ENCODE measurements at regions not wholly inside any gene's neighbourhood (a gene's known extent, or its start where the extent isn't known, plus 50 kb on each side); places are given as distances from the start of the nearest gene placed in this dataset.

- no peaks in the 10 kb centered on the region for H3K9me3 ChIP-seq
- H3K4me3 ChIP-seq, result no peak overlapping the region
- intact Hi-C loops (cut with DNase I; ENCODE audit: low total_unique reads), result no loop called here
- no peak for DNase-seq
- H3K27ac ChIP-seq, result no peak overlapping the region
- H3K4me1 ChIP-seq, result no peaks in the 10 kb centered on the region
- no peak for TF ChIP-seq POLR2A (IDR thresholded peaks at IDR 0.05)
- TF ChIP-seq, protein P1, sequence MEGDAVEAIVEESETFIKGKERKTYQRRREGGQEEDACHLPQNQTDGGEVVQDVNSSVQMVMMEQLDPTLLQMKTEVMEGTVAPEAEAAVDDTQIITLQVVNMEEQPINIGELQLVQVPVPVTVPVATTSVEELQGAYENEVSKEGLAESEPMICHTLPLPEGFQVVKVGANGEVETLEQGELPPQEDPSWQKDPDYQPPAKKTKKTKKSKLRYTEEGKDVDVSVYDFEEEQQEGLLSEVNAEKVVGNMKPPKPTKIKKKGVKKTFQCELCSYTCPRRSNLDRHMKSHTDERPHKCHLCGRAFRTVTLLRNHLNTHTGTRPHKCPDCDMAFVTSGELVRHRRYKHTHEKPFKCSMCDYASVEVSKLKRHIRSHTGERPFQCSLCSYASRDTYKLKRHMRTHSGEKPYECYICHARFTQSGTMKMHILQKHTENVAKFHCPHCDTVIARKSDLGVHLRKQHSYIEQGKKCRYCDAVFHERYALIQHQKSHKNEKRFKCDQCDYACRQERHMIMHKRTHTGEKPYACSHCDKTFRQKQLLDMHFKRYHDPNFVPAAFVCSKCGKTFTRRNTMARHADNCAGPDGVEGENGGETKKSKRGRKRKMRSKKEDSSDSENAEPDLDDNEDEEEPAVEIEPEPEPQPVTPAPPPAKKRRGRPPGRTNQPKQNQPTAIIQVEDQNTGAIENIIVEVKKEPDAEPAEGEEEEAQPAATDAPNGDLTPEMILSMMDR (IDR thresholded peaks at IDR 0.05), result no peak
- H3K36me3 ChIP-seq, result no peaks in the 10 kb centered on the region
- no peaks in the 10 kb centered on the region for H3K27me3 ChIP-seq
Measured at GRCh38 chr7:108627476-108628051, 57.9 kb downstream of the DNAJB9 start.

GRCh38 chr7:108628678-108629077 lies 59.0 kb downstream of the DNAJB9 start:
- intact Hi-C loops (cut with DNase I; ENCODE audit: low total_unique reads), result no loop called here
- Histone ChIP-seq H3K4me3 (no peak overlapping the region), H3K27ac (no peak overlapping the region), H3K4me1 (no peaks in the 10 kb centered on the region), H3K9me3 (no peaks in the 10 kb centered on the region), H3K36me3 (no peaks in the 10 kb centered on the region), H3K27me3 (no peaks in the 10 kb centered on the region)
- TF ChIP-seq, protein P1 (IDR thresholded peaks at IDR 0.05), result no peak
- DNase-seq, result no peak

DNA sequence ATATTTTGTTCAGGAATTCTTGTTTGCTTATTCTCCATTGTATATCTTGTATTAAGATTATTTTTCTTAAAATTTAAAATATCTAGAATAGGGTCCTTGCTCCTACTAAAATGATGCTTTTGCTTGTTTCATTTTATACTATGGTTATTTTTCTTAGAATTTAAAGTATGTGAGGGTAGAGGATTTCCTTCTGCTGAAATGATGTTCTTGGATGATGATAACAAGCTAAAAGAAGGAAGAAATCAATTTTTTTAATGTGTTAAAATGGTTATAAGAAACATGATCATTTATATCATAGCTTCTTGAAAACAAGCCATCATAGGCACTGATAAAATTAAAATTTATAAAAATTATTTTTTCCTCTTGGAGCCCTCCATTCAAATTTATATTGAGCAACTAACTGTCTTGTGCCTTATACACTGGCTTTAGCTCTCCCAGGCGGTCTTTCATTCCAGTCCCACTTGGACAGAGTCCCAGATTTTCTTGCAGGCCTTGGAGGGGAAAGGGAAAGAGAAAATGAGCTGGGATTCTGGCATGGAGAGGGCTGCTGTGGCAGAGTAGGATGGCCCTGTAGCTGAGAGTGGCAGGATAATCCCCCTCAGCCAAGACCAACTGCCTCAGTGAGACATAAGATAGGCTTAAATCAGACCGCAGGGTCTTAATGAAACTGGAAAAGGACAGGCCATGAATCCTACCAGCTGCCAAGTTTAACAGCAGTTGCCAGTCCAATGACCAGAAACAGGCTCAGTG lies 60.2 kb downstream of the DNAJB9 start:
- no peak for TF ChIP-seq POLR2A (IDR thresholded peaks at IDR 0.05)
- TF ChIP-seq, protein P1 (IDR thresholded peaks at IDR 0.05), result no peak
- H3K36me3 ChIP-seq, result no peaks in the 10 kb centered on the region
- no peak for DNase-seq
- H3K4me1 ChIP-seq, result no peaks in the 10 kb centered on the region
- no peaks in the 10 kb centered on the region for H3K9me3 ChIP-seq
- intact Hi-C loops (cut with DNase I; ENCODE audit: low total_unique reads), result no loop called here
- H3K27ac ChIP-seq, result no peak overlapping the region
- no peak overlapping the region for H3K4me3 ChIP-seq
- H3K27me3 ChIP-seq, result no peaks in the 10 kb centered on the region

DNA sequence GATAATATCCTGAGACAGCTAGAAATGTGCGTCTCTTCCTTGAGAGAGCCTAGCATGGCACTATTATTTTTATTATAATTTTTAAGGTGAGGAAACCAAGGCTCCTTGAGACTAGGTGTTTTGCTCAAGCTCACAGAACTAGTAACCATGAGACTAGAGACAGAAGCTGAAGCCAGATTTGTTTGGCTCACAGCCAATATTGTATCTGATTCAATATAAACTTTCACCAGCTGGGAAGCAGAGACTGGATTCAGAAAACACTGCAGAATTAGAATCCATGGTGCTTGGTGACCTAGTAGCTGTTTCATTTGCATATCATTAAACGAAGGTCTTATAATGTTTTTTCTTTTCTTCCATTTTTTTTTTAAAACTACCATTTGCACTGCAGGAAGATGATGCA lies 64.4 kb downstream of the DNAJB9 start:
- Histone ChIP-seq H3K4me3 (no peak overlapping the region), H3K36me3 (no peaks in the 10 kb centered on the region), H3K4me1 (no peaks in the 10 kb centered on the region), H3K27me3 (no peaks in the 10 kb centered on the region), H3K27ac (no peak overlapping the region), H3K9me3 (no peaks in the 10 kb centered on the region)
- TF ChIP-seq POLR2A (IDR thresholded peaks at IDR 0.05), result no peak
- TF ChIP-seq, protein P1 (IDR thresholded peaks at IDR 0.05), result no peak
- DNase-seq, result no peak
- intact Hi-C loops (cut with DNase I; ENCODE audit: low total_unique reads), result no loop called here

- no peaks in the 10 kb centered on the region for H3K9me3 ChIP-seq
- H3K36me3 ChIP-seq, result no peaks in the 10 kb centered on the region
- H3K4me1 ChIP-seq, result no peaks in the 10 kb centered on the region
- TF ChIP-seq, protein P1 (IDR thresholded peaks at IDR 0.05), result no peak
- no peak for TF ChIP-seq POLR2A (IDR thresholded peaks at IDR 0.05)
- no peak for DNase-seq
- H3K27ac ChIP-seq, result no peak overlapping the region
- intact Hi-C loops (cut with DNase I; ENCODE audit: low total_unique reads), result no loop called here
- no peak overlapping the region for H3K4me3 ChIP-seq
- no peaks in the 10 kb centered on the region for H3K27me3 ChIP-seq
Measured at GRCh38 chr7:108634535-108634934, 64.9 kb downstream of the DNAJB9 start.

Measured in uterus (tissue), 3 donors.